Ishikawa (cell line): ENCODE measurements at regions not wholly inside any gene's neighbourhood (a gene's known extent, or its start where the extent isn't known, plus 50 kb on each side); places are given as distances from the start of the nearest gene placed in this dataset.
A peak's percentile ranks its signal among the peaks of the same experiment; 100 is the strongest.

Experiments used
- CEBPB ChIP-seq: IDR thresholded peaks from 2 replicates; pipeline ENCODE4 v1.6.1; 2012
- CREB1 ChIP-seq: IDR thresholded peaks from 2 replicates; pipeline ENCODE4 v1.6.1; 2012; ENCODE audit warnings: low read depth
- EP300 ChIP-seq: IDR thresholded peaks from 2 replicates; pipeline ENCODE4 v1.6.1; 2012; ENCODE audit warnings: borderline replicate concordance
- FOXM1 ChIP-seq: IDR thresholded peaks from 2 replicates; pipeline ENCODE4 v1.6.1; 2012; ENCODE audit warnings: low read depth, borderline replicate concordance
- NFIC ChIP-seq: IDR thresholded peaks from 2 replicates; pipeline ENCODE4 v1.6.1; 2012
- RAD21 ChIP-seq: IDR thresholded peaks from 2 replicates; pipeline ENCODE4 v1.6.1; 2012; ENCODE audit warnings: low read depth
- TAF1 ChIP-seq: IDR thresholded peaks from 2 replicates; pipeline ENCODE4 v1.6.1; 2012; ENCODE audit warnings: low read depth, mild to moderate bottlenecking
- TCF12 ChIP-seq: IDR thresholded peaks from 2 replicates; pipeline ENCODE4 v1.6.1; 2012; ENCODE audit warnings: low read depth
- YY1 ChIP-seq: IDR thresholded peaks from 2 replicates; pipeline ENCODE4 v1.6.1; 2012; ENCODE audit warnings: low read depth
- TF ChIP-seq, protein P1 (sequence below): IDR thresholded peaks from 2 replicates; pipeline ENCODE4 v1.6.1; 2012; ENCODE audit warnings: low read depth, mild to moderate bottlenecking

DNA sequence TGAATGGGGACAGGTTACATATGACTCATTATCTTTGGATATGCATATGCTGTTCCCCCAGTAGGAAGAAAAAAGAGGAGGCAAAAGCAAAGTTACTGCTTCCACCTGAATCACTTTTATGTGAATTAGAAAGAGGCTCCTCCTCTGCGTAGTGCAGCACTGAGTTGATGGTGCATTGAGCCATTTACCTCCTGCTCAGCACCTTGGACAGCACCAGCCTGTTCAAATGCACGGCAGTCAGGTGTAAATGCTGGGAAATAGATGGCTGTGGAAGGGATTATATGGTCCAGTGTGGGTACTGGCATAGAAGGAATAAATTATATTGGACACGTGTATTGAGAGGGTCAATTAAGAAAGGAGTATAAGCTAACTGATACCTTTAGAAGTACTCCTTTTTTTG lies 541.9 kb upstream of the SEL1L start:
- TF ChIP-seq TAF1 (no peak), TCF12 (no peak), RAD21 (no peak), CREB1 (no peak), EP300 (no peak), YY1 (no peak), NFIC (no peak), CEBPB (no peak), FOXM1 (no peak)
- TF ChIP-seq, protein P1, sequence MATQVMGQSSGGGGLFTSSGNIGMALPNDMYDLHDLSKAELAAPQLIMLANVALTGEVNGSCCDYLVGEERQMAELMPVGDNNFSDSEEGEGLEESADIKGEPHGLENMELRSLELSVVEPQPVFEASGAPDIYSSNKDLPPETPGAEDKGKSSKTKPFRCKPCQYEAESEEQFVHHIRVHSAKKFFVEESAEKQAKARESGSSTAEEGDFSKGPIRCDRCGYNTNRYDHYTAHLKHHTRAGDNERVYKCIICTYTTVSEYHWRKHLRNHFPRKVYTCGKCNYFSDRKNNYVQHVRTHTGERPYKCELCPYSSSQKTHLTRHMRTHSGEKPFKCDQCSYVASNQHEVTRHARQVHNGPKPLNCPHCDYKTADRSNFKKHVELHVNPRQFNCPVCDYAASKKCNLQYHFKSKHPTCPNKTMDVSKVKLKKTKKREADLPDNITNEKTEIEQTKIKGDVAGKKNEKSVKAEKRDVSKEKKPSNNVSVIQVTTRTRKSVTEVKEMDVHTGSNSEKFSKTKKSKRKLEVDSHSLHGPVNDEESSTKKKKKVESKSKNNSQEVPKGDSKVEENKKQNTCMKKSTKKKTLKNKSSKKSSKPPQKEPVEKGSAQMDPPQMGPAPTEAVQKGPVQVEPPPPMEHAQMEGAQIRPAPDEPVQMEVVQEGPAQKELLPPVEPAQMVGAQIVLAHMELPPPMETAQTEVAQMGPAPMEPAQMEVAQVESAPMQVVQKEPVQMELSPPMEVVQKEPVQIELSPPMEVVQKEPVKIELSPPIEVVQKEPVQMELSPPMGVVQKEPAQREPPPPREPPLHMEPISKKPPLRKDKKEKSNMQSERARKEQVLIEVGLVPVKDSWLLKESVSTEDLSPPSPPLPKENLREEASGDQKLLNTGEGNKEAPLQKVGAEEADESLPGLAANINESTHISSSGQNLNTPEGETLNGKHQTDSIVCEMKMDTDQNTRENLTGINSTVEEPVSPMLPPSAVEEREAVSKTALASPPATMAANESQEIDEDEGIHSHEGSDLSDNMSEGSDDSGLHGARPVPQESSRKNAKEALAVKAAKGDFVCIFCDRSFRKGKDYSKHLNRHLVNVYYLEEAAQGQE, result peak; percentile 92
